Astrocyte (in vitro differentiated cells and primary cell): ENCODE measurements at regions not wholly inside any gene's neighbourhood (a gene's known extent, or its start where the extent isn't known, plus 50 kb on each side); places are given as distances from the start of the nearest gene placed in this dataset.

Source experiments
- DNase-seq: peaks from one replicate; pipeline ENCODE4 v3.0.0-alpha.2; 2010; ENCODE audit warnings: low read depth
- FAIRE-seq: peaks from 2 replicates; lab custom pipeline; 2011; peaks lifted over from hg19 to GRCh38; lab: Jason Lieb, UNC
- H2AFZ ChIP-seq: 2 replicates; pipeline ENCODE4 v1.6.0; 2012; ENCODE audit warnings: low read depth, low read length, inconsistent platforms
- H3K27ac ChIP-seq: 2 replicates; pipeline ENCODE4 v1.5.1; 2011; ENCODE audit warnings: low read depth, low read length, inconsistent platforms
- H3K27me3 ChIP-seq: 2 replicates; pipeline ENCODE4 v1.6.0; 2011; ENCODE audit warnings: low read length, inconsistent platforms; ENCODE audit not compliant: insufficient read depth
- H3K36me3 ChIP-seq: 2 replicates; pipeline ENCODE4 v1.5.1; 2011; ENCODE audit warnings: low read length, inconsistent platforms; ENCODE audit not compliant: insufficient read depth
- H3K4me1 ChIP-seq: 2 replicates; pipeline ENCODE4 v1.5.1; 2011; ENCODE audit warnings: low read length, inconsistent platforms; ENCODE audit not compliant: insufficient read depth
- H3K4me2 ChIP-seq: 2 replicates; pipeline ENCODE4 v1.6.0; 2012; ENCODE audit warnings: low read length, inconsistent platforms
- H3K4me3 ChIP-seq: 2 replicates; pipeline ENCODE4 v1.5.1; 2011; ENCODE audit warnings: low read depth, mild to moderate bottlenecking, low read length, inconsistent platforms; ENCODE audit not compliant: insufficient read depth
- H3K79me2 ChIP-seq: 2 replicates; pipeline ENCODE4 v1.6.0; 2012; ENCODE audit warnings: mild to moderate bottlenecking, low read length, inconsistent platforms; ENCODE audit not compliant: insufficient read depth
- H3K9ac ChIP-seq: 2 replicates; pipeline ENCODE4 v1.6.0; 2012; ENCODE audit warnings: mild to moderate bottlenecking, low read length, inconsistent platforms
- H3K9me3 ChIP-seq: 2 replicates; pipeline ENCODE4 v1.5.1; 2012; ENCODE audit warnings: low read depth, mild to moderate bottlenecking, low read length, inconsistent platforms; ENCODE audit not compliant: insufficient read depth
- H4K20me1 ChIP-seq: 2 replicates; pipeline ENCODE4 v1.6.0; 2012; ENCODE audit warnings: low read length, inconsistent platforms; ENCODE audit not compliant: insufficient read depth
- H3K27ac Mint-ChIP-seq: one replicate; pipeline ENCODE4 v1.8.0; 2021; ENCODE audit warnings: mild to moderate bottlenecking, mixed read lengths; ENCODE audit not compliant: unreplicated experiment
- H3K27me3 Mint-ChIP-seq: one replicate; pipeline ENCODE4 v1.8.0; 2021; ENCODE audit warnings: low read depth, mixed read lengths; ENCODE audit not compliant: unreplicated experiment
- H3K36me3 Mint-ChIP-seq: one replicate; pipeline ENCODE4 v1.8.0; 2021; ENCODE audit warnings: low read depth, mixed read lengths; ENCODE audit not compliant: unreplicated experiment
- H3K4me1 Mint-ChIP-seq: one replicate; pipeline ENCODE4 v1.8.0; 2021; ENCODE audit warnings: low read depth, mixed read lengths; ENCODE audit not compliant: unreplicated experiment
- H3K4me3 Mint-ChIP-seq: one replicate; pipeline ENCODE4 v1.8.0; 2021; ENCODE audit warnings: mild to moderate bottlenecking, moderate library complexity, mixed read lengths; ENCODE audit not compliant: unreplicated experiment
- H3K9me3 Mint-ChIP-seq: one replicate; pipeline ENCODE4 v1.8.0; 2021; ENCODE audit warnings: mild to moderate bottlenecking, mixed read lengths; ENCODE audit not compliant: unreplicated experiment
- EZH2 ChIP-seq: IDR thresholded peaks from 2 replicates; pipeline ENCODE4 v1.6.1; 2012; ENCODE audit warnings: mild to moderate bottlenecking, low read length, inconsistent platforms; ENCODE audit not compliant: insufficient read depth
- TF ChIP-seq, protein P1 (sequence below): IDR thresholded peaks from 2 replicates; pipeline ENCODE4 v1.5.1; 2011; ENCODE audit warnings: low read depth, mild to moderate bottlenecking, inconsistent platforms, low read length, moderate library complexity; ENCODE audit not compliant: insufficient read depth

DNA sequence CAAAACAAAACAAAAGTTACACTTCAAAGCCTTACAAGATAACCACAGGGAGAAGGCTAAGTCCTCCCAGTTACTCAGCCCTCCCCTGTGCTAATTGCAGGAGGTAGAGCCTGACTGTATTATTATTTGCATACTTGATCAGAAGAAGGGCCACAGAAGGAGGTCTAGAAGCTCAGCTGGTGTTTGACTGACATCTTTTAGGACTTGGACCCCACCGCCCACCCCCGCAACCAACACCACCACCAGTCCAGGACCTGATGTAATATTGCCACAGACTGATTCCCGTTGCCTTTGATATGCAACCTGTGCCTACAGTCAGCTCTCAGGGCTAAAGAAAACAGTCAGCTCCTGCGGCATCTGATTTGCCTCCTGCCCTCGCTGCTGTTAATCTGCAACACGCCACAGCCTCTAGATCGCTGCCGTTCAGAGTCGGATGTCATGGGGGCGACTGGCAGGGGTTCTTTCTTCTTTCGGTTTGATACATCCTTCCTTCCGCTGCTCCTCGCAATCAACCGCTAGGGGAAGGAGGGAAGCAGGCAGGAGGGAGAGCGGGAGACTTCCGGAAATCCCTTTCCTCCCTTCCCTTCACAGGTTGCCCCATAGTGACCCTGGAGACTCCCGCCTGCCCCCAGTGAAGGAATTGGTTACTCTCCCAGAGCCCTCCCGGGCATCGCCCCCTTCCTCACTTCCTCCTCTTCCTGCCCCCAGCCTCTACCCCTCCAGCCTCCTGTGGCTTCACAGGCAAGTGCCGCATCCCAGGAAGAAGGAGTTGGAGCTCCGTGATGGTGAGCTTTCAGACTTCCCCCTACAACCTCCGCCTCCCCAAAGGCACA lies 90.5 kb upstream of the SOX9 start:
- Histone ChIP-seq H3K4me2 (peak overlapping the region; percentile 97), H4K20me1 (no peaks in the 10 kb centered on the region), H3K36me3 (no peaks in the 10 kb centered on the region), H3K4me1 (peaks cover 4% of the 10 kb centered on the region), H3K79me2 (no peaks in the 10 kb centered on the region), H3K27ac (no peak overlapping the region), H3K9me3 (no peaks in the 10 kb centered on the region), H3K27me3 (no peaks in the 10 kb centered on the region), H2AFZ (peak overlapping the region; percentile 81), H3K4me3 (peak overlapping the region; percentile 70), H3K9ac (peak overlapping the region; percentile 73)
- Mint-ChIP-seq H3K27me3 (peaks cover 11% of the 10 kb centered on the region), H3K4me3 (peak overlapping the region; percentile 81), H3K36me3 (no peaks in the 10 kb centered on the region), H3K9me3 (no peaks in the 10 kb centered on the region), H3K4me1 (no peaks in the 10 kb centered on the region), H3K27ac (peak overlapping the region; percentile 90)
- DNase-seq (peak; percentile 59), FAIRE-seq (no peak)
- TF ChIP-seq, protein P1, sequence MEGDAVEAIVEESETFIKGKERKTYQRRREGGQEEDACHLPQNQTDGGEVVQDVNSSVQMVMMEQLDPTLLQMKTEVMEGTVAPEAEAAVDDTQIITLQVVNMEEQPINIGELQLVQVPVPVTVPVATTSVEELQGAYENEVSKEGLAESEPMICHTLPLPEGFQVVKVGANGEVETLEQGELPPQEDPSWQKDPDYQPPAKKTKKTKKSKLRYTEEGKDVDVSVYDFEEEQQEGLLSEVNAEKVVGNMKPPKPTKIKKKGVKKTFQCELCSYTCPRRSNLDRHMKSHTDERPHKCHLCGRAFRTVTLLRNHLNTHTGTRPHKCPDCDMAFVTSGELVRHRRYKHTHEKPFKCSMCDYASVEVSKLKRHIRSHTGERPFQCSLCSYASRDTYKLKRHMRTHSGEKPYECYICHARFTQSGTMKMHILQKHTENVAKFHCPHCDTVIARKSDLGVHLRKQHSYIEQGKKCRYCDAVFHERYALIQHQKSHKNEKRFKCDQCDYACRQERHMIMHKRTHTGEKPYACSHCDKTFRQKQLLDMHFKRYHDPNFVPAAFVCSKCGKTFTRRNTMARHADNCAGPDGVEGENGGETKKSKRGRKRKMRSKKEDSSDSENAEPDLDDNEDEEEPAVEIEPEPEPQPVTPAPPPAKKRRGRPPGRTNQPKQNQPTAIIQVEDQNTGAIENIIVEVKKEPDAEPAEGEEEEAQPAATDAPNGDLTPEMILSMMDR, result peak; percentile 32
- no peak for TF ChIP-seq EZH2

DNA sequence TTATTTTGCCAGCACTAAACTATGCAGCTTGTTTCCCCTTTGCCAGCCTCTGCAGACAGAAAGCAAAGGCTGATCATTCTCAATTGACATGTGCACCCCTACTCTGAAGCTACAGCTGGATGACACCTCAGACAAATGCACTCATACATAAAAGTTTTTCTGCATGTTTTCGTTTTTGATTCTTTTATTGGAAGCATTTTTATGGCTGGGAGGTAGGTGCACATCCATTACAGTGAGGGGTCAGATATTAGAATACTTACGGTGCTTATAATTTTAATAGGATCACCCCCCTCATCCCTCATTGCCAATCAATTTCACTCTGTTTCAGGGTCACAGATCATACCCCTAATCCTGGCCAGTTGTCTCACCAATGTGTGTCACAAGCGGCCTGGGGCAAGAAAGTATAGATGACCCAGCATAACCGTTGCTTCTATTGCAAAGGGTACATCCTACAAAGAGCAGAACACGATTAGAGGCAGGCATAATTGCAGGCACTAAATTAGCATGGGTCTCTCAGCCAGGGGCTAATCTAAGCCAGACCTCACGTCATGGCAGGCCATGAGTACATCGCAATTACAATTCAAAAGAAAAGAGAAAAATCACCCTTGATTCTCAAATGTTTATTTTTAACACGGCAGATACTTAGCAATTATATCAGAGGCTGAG lies 89.5 kb upstream of the SOX9 start:
- no peak for TF ChIP-seq EZH2
- TF ChIP-seq, protein P1, result no peak
- no peak overlapping the region for H3K9ac ChIP-seq
- peaks cover under 1% of the 10 kb centered on the region for H3K9me3 Mint-ChIP-seq
- DNase-seq, result no peak
- FAIRE-seq, result no peak
- no peaks in the 10 kb centered on the region for H3K27me3 ChIP-seq
- H3K27ac Mint-ChIP-seq, result no peak overlapping the region
- no peaks in the 10 kb centered on the region for H3K79me2 ChIP-seq
- no peak overlapping the region for H3K27ac ChIP-seq
- no peaks in the 10 kb centered on the region for H4K20me1 ChIP-seq
- H3K27me3 Mint-ChIP-seq, result peaks cover 11% of the 10 kb centered on the region
- peaks cover 4% of the 10 kb centered on the region for H3K4me1 ChIP-seq
- H3K4me3 Mint-ChIP-seq, result peak overlapping the region; percentile 34
- H3K36me3 Mint-ChIP-seq, result no peaks in the 10 kb centered on the region
- H3K4me1 Mint-ChIP-seq, result no peaks in the 10 kb centered on the region
- H3K4me2 ChIP-seq, result peak overlapping the region; percentile 97
- H3K4me3 ChIP-seq, result no peak overlapping the region
- H3K9me3 ChIP-seq, result no peaks in the 10 kb centered on the region
- H2AFZ ChIP-seq, result peak overlapping the region; percentile 81
- no peaks in the 10 kb centered on the region for H3K36me3 ChIP-seq
